Ovary (tissue), 7 donors: ENCODE measurements at regions not wholly inside any gene's neighbourhood (a gene's known extent, or its start where the extent isn't known, plus 50 kb on each side); places are given as distances from the start of the nearest gene placed in this dataset.

Source experiments
- DNase-seq, 5 donors: peaks; one replicate each; pipeline ENCODE4 v3.0.0-alpha.2; 2019 to 2020
- H3K27ac ChIP-seq, 2 donors: fragments of 200-600 bp; one replicate each; pipeline versions ENCODE4 v1.5.1 to v1.8.0; 2019 to 2022
- H3K27me3 ChIP-seq: fragments of 200-600 bp; one replicate; pipeline ENCODE4 v1.8.0; 2022
- H3K36me3 ChIP-seq: fragments of 200-600 bp; sonication (generic); one replicate; pipeline ENCODE4 v1.5.1; 2019
- H3K4me1 ChIP-seq: one replicate; pipeline ENCODE4 v1.8.1; 2013; ENCODE audit warnings: mild to moderate bottlenecking, moderate library complexity; ENCODE audit not compliant: insufficient read depth
- H3K4me3 ChIP-seq: fragments of 200-600 bp; sonication (generic); one replicate; pipeline ENCODE4 v1.5.1; 2017
- H3K9me3 ChIP-seq, 2 donors: fragments of 200-600 bp in 1 of 2; sonication (generic) in 1 of 2; one replicate each; pipeline versions ENCODE4 v1.5.1 to v1.8.1; 2013 to 2019; ENCODE audit warnings: mild to moderate bottlenecking in 1 of 2, moderate library complexity in 1 of 2
- CTCF ChIP-seq, 3 donors: fragments of 450-650 bp in 2 of 3; fragments of 200-600 bp in 1 of 3; IDR thresholded peaks; one replicate each; pipeline versions ENCODE4 v1.5.1 to v1.8.0; 2016 to 2022; ENCODE audit warnings: antibody characterized with exemption in 3 of 3, mild to moderate bottlenecking in 1 of 3
- EP300 ChIP-seq: sonication (generic); formaldehyde crosslinking; IDR thresholded peaks from one replicate; pipeline ENCODE4 v1.6.1; 2017; ENCODE audit warnings: antibody characterized with exemption
- POLR2A ChIP-seq: fragments of 450-650 bp; IDR thresholded peaks from one replicate; pipeline ENCODE4 v1.6.1; 2017; ENCODE audit warnings: antibody characterized with exemption, mild to moderate bottlenecking, moderate library complexity
- WGBS, 3 donors: extraction: QIAGEN DNeasy Blood & Tissue Kit in 1 of 3; methylation state at CpG; one replicate each; pipeline versions ENCODE4 v1.1.5 to v1.1.7; 2013 to 2017; 5-methylcytosine and 5-hydroxymethylcytosine counted together
- intact Hi-C, 4 donors: fragments of 100-400 bp; cut with DNase I; formaldehyde crosslinking; loops; one replicate each; pipeline versions ENCODE4 v1.11.0 to v1.15.1; 2022 to 2023
- donor health status: DM: no; HTN: no; CAD: no; lungs with moderate emphysema.
- donor health status: DM: no; HTN: no; CAD: no.
- donor health status: Bipolar disorder and iron deficiency.
- donor health status: DM: no; HTN: no; CAD: no.
- donor health status: DM: yes; HTN: yes; CAD: no.

GRCh38 chr6:23611776-23612381 is 514.1 kb upstream of the NRSN1 start:
- H3K4me1 ChIP-seq = no peaks in the 10 kb centered on the region
- no peaks in the 10 kb centered on the region for H3K9me3 ChIP-seq
- no peak for TF ChIP-seq POLR2A
- TF ChIP-seq EP300 = no peak
- no peak for TF ChIP-seq CTCF (IDR thresholded peaks at IDR 0.05)
- WGBS, 3 donors = 85 to 90% (median 86%) methylated on average over 6 of the region's 6 CpGs
- no peaks in the 10 kb centered on the region for H3K36me3 ChIP-seq
- intact Hi-C loops = no loop called here
- no peak overlapping the region for H3K27ac ChIP-seq
- H3K27me3 ChIP-seq = no peaks in the 10 kb centered on the region
- H3K4me3 ChIP-seq = no peak overlapping the region
- DNase-seq = no peak

- no peak overlapping the region for H3K27ac ChIP-seq
- no peaks in the 10 kb centered on the region for H3K27me3 ChIP-seq
- H3K9me3 ChIP-seq = no peaks in the 10 kb centered on the region
- no peak overlapping the region for H3K4me3 ChIP-seq
- no peak for DNase-seq
- intact Hi-C loops = no loop called here
- H3K36me3 ChIP-seq = no peaks in the 10 kb centered on the region
- H3K4me1 ChIP-seq = no peaks in the 10 kb centered on the region
- TF ChIP-seq POLR2A = no peak
- TF ChIP-seq CTCF (IDR thresholded peaks at IDR 0.05) = no peak
- TF ChIP-seq EP300 = no peak
Observed at GRCh38 chr6:23618366-23618765, 507.6 kb upstream of the NRSN1 start.

DNA sequence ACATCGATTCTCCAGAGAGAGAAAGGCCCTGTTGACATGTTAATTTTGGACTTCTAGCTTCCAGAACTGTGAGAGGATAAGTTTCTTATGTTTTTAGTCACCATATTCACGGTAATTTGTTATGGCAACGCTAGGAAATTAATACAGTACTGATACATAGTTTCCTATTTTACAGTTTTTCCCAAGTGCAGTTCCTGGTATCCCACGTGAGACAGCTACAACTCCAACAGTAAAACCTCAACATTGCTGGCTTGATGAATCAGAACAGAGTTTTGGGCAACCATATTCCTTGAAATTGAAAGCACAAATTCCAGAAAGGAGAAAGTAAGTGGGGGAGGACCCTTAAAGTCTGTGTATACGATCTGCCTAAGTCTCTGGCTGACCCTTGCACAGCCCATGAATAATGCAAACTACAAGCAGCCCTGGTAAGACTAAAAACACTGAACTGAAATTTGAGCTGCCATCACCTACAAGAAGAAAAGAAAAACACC is 505.1 kb upstream of the NRSN1 start:
- H3K27me3 ChIP-seq = no peaks in the 10 kb centered on the region
- TF ChIP-seq CTCF (IDR thresholded peaks at IDR 0.05) = no peak
- no peak for TF ChIP-seq POLR2A
- TF ChIP-seq EP300 = no peak
- intact Hi-C loops = no loop called here
- no peak overlapping the region for H3K4me3 ChIP-seq
- H3K4me1 ChIP-seq = no peaks in the 10 kb centered on the region
- 50 to 54% (median 53%) methylated on average over 5 of the region's 5 CpGs for whole genome bisulfite sequencing, 3 donors
- no peak for DNase-seq
- no peaks in the 10 kb centered on the region for H3K9me3 ChIP-seq
- H3K27ac ChIP-seq = no peak overlapping the region
- no peaks in the 10 kb centered on the region for H3K36me3 ChIP-seq

GRCh38 chr6:23630726-23631635 is 495.0 kb upstream of the NRSN1 start:
- 61 to 66% (median 65%) methylated on average over 6 of the region's 6 CpGs for WGBS, 3 donors
- Histone ChIP-seq H3K4me1 (no peaks in the 10 kb centered on the region), H3K36me3 (no peaks in the 10 kb centered on the region), H3K9me3 (no peaks in the 10 kb centered on the region), H3K4me3 (no peak overlapping the region), H3K27ac (no peak overlapping the region), H3K27me3 (no peaks in the 10 kb centered on the region)
- DNase-seq = no peak
- intact Hi-C loops = no loop called here
- TF ChIP-seq CTCF (IDR thresholded peaks at IDR 0.05) (no peak), POLR2A (no peak), EP300 (no peak)
